ENCODE measurements at regions not wholly inside any gene's neighbourhood (a gene's known extent, or its start where the extent isn't known, plus 50 kb on each side); places are given as distances from the start of the nearest gene placed in this dataset.

DNA sequence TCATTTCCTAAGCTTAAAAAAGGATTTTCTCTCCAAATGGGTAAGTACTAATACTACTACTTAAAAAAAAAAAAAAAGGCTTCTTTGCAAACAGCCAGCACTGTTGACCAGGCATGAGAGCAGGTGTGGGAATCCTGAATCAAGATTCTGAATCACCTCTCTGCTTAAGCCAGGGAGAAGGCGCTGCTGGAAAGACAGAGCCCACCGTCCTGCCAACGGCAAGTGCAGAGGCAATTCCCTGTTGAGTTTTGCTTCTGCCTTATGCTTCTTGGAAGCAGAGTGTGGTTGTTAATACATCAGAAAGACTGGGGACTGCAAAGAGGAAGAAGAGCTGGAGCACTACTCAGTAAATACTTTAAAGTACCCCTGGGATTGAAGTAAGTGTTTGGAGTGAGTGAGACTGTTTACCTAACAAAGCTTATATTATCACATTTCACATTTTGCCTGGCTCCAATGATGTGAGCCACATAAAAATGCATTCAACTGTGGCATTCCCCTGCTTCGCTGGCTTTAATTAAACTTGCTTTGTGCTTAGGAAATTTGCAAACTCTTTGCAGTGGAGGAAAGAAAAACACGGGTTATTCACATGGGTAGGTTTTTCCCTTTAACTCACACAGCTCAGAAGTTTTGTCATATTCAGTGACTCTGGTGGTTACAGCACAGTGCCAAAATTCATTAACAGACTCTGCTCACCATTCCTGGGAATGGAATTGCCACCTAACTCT, 86.0 kb upstream of the KIF2B start:
- TF ChIP-seq, protein P1, sequence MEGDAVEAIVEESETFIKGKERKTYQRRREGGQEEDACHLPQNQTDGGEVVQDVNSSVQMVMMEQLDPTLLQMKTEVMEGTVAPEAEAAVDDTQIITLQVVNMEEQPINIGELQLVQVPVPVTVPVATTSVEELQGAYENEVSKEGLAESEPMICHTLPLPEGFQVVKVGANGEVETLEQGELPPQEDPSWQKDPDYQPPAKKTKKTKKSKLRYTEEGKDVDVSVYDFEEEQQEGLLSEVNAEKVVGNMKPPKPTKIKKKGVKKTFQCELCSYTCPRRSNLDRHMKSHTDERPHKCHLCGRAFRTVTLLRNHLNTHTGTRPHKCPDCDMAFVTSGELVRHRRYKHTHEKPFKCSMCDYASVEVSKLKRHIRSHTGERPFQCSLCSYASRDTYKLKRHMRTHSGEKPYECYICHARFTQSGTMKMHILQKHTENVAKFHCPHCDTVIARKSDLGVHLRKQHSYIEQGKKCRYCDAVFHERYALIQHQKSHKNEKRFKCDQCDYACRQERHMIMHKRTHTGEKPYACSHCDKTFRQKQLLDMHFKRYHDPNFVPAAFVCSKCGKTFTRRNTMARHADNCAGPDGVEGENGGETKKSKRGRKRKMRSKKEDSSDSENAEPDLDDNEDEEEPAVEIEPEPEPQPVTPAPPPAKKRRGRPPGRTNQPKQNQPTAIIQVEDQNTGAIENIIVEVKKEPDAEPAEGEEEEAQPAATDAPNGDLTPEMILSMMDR (conservative IDR thresholded peaks at IDR 0.05; ENCODE audit: control insufficient read depth, insufficient read depth, low read depth, low read length) = no peak
- DNase-seq (ENCODE audit: low read depth) = no peak
- H3K4me3 ChIP-seq (ENCODE audit: control insufficient read depth, low read depth, low read length) = no peak overlapping the region

DNA sequence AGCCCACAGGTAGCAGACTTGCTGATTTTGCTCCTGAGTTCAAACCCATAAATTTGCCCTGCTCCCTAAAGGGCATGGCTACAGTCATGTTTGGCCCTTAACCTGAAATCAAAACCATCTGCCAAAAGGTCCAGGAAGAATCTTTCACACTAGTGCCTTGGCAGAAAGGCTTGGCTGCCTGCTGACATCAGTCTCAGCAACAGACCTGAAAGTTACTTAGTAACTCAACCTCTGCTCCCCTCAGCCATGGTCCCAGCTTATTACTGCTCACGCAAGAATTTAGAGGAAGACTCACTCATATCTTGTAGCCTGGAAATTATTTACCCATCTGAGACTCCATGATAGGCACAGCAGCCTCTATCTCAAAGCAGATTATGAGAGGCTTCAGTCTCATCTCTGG, 98.0 kb upstream of the KIF2B start:
- TF ChIP-seq, protein P1 (conservative IDR thresholded peaks at IDR 0.05; ENCODE audit: control insufficient read depth, insufficient read depth, low read depth, low read length) = no peak
- H3K4me3 ChIP-seq (ENCODE audit: control insufficient read depth, low read depth, low read length) = no peak overlapping the region
- DNase-seq (ENCODE audit: low read depth) = peak; percentile 22

DNA sequence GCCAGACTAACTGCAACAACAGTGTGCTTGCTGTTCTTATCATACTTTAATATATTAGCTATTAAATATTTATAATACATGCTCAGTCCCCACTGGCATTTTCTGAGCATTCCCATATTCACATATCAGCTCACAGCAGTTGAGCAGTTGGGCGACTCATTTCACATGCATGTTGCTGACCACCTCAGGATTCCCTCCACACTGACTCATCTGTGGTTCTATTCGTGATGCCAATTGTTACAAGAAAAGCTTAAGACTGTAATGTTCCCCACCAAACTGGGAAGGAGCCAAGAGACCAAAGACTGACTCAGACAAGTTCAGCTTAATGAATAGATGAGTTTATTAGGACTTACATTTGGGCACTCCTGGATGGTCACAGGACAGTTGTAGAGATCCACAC, 100.3 kb upstream of the KIF2B start:
- peak; percentile 97 for DNase-seq (ENCODE audit: low read depth)
- TF ChIP-seq, protein P1 (conservative IDR thresholded peaks at IDR 0.05; ENCODE audit: control insufficient read depth, insufficient read depth, low read depth, low read length) = no peak
- H3K4me3 ChIP-seq (ENCODE audit: control insufficient read depth, low read depth, low read length) = no peak overlapping the region

DNA sequence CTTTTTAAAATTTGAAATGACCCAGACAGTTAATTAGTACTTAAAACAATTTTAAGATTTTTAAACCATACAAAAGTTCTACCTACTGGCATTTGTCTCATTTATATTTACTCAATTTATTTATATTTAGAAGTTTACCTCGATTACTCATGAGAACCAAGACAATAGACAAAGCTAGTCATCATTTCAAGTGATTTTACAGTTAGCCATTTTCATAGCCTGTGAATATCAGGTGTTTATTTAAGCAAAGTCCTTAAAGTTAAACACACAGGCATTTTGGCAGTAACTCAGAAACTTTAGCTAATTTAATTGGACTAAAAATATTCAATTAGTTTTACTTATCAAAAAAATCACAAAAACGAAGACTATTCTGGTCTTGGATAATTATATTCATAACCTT, 101.6 kb upstream of the KIF2B start:
- H3K4me3 ChIP-seq (ENCODE audit: control insufficient read depth, low read depth, low read length) = no peak overlapping the region
- no peak for DNase-seq (ENCODE audit: low read depth)
- TF ChIP-seq, protein P1 (conservative IDR thresholded peaks at IDR 0.05; ENCODE audit: control insufficient read depth, insufficient read depth, low read depth, low read length) = no peak

GRCh38 chr17:53719229-53719628, 103.5 kb upstream of the KIF2B start:
- no peak for DNase-seq (ENCODE audit: low read depth)
- no peak overlapping the region for H3K4me3 ChIP-seq (ENCODE audit: control insufficient read depth, low read depth, low read length)
- TF ChIP-seq, protein P1 (conservative IDR thresholded peaks at IDR 0.05; ENCODE audit: control insufficient read depth, insufficient read depth, low read depth, low read length) = no peak

- no peak for DNase-seq (ENCODE audit: low read depth)
- TF ChIP-seq, protein P1 (conservative IDR thresholded peaks at IDR 0.05; ENCODE audit: control insufficient read depth, insufficient read depth, low read depth, low read length) = no peak
- no peak overlapping the region for H3K4me3 ChIP-seq (ENCODE audit: control insufficient read depth, low read depth, low read length)
Observed at GRCh38 chr17:53707566-53707965, 115.2 kb upstream of the KIF2B start.
